Activated gamma-delta T cell treated with Interleukin-2 at 50 U/mL for 16 hours (primary cell): ENCODE measurements at regions not wholly inside any gene's neighbourhood (a gene's known extent, or its start where the extent isn't known, plus 50 kb on each side); places are given as distances from the start of the nearest gene placed in this dataset.

ENCODE experiments used
- DNase-seq: peaks from one replicate; pipeline ENCODE4 v3.0.0-alpha.2; 2020

GRCh38 chrX:20461576-20461975, 194.9 kb upstream of the RPS6KA3 start:
- DNase-seq: no peak

- no peak for DNase-seq
Measured at GRCh38 chrX:20461002-20461401, 194.3 kb upstream of the RPS6KA3 start.

GRCh38 chrX:20459410-20460350, 193.0 kb upstream of the RPS6KA3 start:
- DNase-seq: no peak

GRCh38 chrX:20456971-20457370, 190.3 kb upstream of the RPS6KA3 start:
- no peak for DNase-seq

- no peak for DNase-seq
Measured at GRCh38 chrX:20455001-20455400, 188.3 kb upstream of the RPS6KA3 start.

GRCh38 chrX:20454117-20454516, 187.4 kb upstream of the RPS6KA3 start:
- no peak for DNase-seq

- no peak for DNase-seq
Measured at GRCh38 chrX:20452487-20452886, 185.8 kb upstream of the RPS6KA3 start.

GRCh38 chrX:20451929-20452328, 185.2 kb upstream of the RPS6KA3 start:
- no peak for DNase-seq

GRCh38 chrX:20445109-20445508, 178.4 kb upstream of the RPS6KA3 start:
- no peak for DNase-seq

GRCh38 chrX:20442597-20442996, 175.9 kb upstream of the RPS6KA3 start:
- peak; percentile 87 for DNase-seq

- DNase-seq: no peak
Measured at GRCh38 chrX:20441123-20441522, 174.4 kb upstream of the RPS6KA3 start.

- DNase-seq: no peak
Measured at GRCh38 chrX:20438871-20439526, 172.3 kb upstream of the RPS6KA3 start.

GRCh38 chrX:20437683-20438082, 171.0 kb upstream of the RPS6KA3 start:
- no peak for DNase-seq

- no peak for DNase-seq
Measured at GRCh38 chrX:20435913-20436312, 169.2 kb upstream of the RPS6KA3 start.

- no peak for DNase-seq
Measured at GRCh38 chrX:20434986-20435385, 168.3 kb upstream of the RPS6KA3 start.

- DNase-seq: no peak
Measured at GRCh38 chrX:20433388-20433775, 166.7 kb upstream of the RPS6KA3 start.

- no peak for DNase-seq
Measured at GRCh38 chrX:20432746-20433387, 166.2 kb upstream of the RPS6KA3 start.

GRCh38 chrX:20432048-20432447, 165.3 kb upstream of the RPS6KA3 start:
- no peak for DNase-seq

GRCh38 chrX:20431486-20431885, 164.8 kb upstream of the RPS6KA3 start:
- no peak for DNase-seq

GRCh38 chrX:20427173-20427770, 160.6 kb upstream of the RPS6KA3 start:
- no peak for DNase-seq

GRCh38 chrX:20421697-20422096, 155.0 kb upstream of the RPS6KA3 start:
- DNase-seq: no peak

GRCh38 chrX:20421275-20421674, 154.6 kb upstream of the RPS6KA3 start:
- DNase-seq: no peak

GRCh38 chrX:20420058-20420457, 153.3 kb upstream of the RPS6KA3 start:
- DNase-seq: no peak
